ENCODE measurements at regions not wholly inside any gene's neighbourhood (a gene's known extent, or its start where the extent isn't known, plus 50 kb on each side); places are given as distances from the start of the nearest gene placed in this dataset.

DNA sequence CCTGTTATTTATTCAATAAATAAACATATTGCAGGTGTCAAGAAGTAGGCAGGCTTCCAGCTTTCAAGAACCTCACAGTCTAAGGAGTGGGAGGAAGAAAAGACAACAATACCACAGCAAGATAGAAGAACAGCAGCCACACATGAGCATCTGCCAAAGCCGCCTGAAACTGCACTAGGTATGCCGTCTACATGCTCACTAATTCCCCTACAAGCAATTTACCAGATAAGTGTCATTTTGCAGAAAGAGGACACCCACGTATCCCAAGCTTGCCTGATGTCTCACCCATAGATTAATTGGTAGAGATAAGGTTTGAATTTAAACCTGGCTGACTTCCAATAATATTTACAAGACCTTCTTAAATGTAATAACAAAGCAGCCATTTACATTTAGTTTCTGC, 439.4 kb upstream of the CPEB2 start:
- DNase-seq (ENCODE audit: low read depth) = no peak

DNA sequence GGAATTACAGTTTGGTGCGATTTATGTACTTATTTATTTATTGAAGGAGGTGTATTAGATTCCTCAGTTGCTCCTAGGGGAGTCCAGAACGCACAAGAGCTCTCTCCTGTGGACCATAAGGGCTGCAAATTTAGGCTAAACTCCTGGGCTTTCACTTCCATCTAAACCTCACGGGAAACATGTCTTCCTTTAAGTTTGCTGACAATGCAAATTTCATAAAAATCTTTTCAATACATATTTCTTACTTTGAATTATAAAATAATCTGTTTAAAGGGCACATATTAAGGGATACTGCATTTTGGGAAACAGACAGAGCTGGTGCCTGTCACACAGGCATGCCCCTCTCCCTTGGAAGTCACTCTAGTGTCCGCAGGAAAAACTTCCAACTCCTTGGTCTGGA, 438.0 kb upstream of the CPEB2 start:
- DNase-seq (ENCODE audit: low read depth) = no peak

DNA sequence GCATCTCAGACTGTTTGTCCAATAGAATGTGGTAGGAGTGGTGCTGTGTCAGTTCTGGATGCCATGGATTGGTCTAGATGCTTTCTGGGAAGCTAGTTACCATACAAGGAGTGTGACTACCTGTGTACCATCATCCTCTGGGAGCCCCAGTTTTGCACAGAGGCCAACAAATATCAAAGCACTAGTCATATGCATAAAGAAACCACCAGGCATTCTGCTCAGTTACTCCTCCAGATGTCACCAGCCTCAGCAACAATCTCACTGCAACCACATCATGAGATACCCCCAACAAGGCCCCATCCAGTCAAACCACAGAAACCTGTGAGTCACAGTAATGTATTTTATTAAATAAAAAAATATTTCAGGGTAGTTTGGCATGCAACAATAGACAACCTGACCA, 435.8 kb upstream of the CPEB2 start:
- no peak for DNase-seq (ENCODE audit: low read depth)

- peak; percentile 11 for DNase-seq (ENCODE audit: low read depth)
These were observed 433.9 kb upstream of the CPEB2 start for GRCh38 chr4:14568351-14568750.

GRCh38 chr4:14575289-14575688, 427.0 kb upstream of the CPEB2 start:
- no peak for DNase-seq (ENCODE audit: low read depth)

DNA sequence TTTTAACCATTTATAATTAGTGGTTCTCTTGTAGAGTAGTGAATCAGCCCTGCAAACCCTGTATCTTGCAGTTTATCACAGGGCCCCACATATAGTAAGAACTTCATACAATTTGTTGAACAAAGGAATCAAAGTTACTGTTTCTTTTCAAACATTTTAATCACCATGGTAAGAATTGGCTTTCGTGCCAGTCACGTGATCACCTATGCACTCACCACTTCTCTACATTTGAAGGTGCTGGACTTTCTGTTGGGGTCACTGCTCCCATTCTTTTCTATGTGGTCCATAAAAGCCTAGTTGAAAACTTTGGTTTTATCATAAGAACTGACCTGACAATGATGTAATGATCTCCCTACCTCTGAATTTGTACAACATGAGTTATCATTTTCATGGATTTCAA, 426.4 kb upstream of the CPEB2 start:
- no peak for DNase-seq (ENCODE audit: low read depth)

DNA sequence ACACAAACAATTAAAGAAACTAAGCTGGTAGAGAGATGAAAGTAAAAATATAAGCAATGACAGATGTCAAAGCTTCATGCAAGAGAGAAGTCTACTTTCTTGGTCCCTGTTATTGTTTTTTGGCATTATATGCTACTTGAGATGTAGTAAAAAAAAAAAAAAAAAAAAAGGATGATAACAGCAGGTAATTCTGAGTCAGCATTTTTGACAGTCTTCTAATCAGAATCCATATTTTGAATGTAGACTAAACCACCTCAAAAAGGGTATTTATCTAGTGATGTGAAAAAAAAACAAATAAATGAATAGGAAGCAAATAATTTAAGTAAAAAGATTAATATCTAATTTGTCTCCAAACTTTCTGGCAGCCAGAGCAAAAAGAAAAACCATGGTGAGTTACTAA, 422.2 kb upstream of the CPEB2 start:
- no peak for DNase-seq (ENCODE audit: low read depth)

DNA sequence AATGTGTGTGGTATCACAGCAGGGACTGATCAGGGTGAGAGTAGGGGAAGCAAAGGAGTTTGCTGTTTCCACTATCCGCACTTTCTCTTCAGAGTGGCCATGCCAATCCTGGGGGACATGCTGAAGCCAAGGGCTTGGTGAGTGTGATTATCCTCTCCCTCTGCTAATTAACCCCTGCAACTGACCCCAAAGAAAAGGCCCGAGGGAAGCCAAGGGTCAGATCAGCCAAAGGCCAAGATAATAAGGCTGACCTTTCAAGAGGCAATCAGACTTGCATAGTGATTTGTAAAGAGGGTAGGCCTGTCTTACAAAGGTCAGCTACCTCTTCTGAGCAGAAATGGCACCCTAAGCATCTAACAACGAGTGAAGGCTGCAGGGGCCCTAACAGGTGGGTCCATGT, 420.5 kb upstream of the CPEB2 start:
- DNase-seq (ENCODE audit: low read depth) = no peak

- no peak for DNase-seq (ENCODE audit: low read depth)
These were observed 419.6 kb upstream of the CPEB2 start for GRCh38 chr4:14582677-14583076.

GRCh38 chr4:14583331-14583730, 418.9 kb upstream of the CPEB2 start:
- DNase-seq (ENCODE audit: low read depth) = no peak

DNA sequence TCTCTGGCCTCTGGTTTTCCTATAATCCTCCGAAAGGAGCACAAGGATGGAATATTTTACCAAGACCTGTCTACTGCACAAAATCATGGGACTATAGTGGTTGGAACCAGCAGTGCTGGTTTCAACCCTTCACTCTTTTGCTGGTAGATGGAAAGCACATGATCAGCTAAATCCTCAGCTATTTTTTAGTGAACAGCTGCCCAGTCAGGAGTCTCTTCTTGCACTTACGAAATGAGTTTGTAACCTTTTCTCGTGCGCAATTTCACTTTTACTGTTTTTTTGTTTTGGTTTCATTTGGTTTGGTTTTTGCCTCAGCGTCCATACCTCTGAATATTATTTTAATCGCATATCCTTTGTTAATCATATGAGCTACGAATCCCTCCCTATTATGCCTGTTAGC, 418.5 kb upstream of the CPEB2 start:
- DNase-seq (ENCODE audit: low read depth) = no peak

DNA sequence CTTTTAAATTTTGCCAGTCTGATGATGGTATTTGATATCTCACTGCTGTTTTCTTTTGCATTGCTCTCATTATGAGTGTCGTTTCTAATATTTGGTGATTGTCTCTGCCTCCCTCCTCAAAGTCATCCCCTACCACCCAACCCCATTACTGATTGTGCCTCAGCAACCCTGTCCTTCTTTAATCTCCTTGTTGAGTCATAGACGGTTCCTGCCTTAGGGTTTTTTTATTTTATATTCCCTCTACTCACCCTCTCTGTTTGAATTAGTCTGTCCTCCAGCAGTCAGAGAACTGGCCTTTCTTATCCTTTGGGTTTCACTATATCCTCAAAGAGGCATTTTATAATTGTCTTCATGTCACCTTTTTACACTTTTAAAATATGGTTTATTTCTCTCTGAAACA, 409.3 kb upstream of the CPEB2 start:
- no peak for DNase-seq (ENCODE audit: low read depth)

DNA sequence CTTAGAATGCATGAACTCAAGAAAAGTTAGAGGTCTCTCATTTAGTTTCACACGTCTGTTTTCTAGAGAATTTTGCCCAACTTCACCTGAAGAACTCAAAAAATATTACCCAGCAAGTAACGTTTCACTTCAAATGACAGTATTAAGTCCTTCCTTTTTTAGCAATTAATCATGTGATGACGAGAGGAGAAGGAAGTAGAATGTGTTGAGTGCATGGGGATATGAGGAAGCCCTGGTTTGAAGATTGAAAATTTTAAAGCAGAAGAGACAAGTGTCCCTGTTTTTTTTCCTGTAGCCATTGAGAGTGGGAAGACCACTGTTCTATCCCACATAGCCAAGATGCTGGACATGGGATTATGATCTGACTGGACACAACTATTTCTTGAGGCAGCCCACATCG, 406.3 kb upstream of the CPEB2 start:
- DNase-seq (ENCODE audit: low read depth) = no peak

DNA sequence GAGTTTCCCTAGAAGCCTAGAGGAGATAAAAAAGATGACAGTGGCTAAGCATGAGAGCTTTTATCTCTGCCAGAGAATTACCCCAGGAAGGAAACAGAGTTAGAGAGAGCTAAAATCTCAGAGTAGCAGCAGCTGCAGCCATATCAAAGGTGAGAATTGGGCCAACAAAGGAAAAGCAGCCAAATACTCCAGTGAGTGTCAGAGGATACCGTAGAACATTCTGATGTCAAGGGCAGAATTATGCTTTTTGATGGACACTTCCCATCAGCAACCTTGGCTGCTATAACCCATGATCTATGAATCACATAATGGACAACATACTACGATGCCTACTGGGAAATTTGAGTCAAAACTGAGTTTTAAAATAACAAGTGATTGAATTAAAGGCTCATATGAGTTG, 405.8 kb upstream of the CPEB2 start:
- DNase-seq (ENCODE audit: low read depth) = no peak

- no peak for DNase-seq (ENCODE audit: low read depth)
These were observed 405.4 kb upstream of the CPEB2 start for GRCh38 chr4:14596904-14597303.

GRCh38 chr4:14602206-14602605, 400.1 kb upstream of the CPEB2 start:
- no peak for DNase-seq (ENCODE audit: low read depth)

DNA sequence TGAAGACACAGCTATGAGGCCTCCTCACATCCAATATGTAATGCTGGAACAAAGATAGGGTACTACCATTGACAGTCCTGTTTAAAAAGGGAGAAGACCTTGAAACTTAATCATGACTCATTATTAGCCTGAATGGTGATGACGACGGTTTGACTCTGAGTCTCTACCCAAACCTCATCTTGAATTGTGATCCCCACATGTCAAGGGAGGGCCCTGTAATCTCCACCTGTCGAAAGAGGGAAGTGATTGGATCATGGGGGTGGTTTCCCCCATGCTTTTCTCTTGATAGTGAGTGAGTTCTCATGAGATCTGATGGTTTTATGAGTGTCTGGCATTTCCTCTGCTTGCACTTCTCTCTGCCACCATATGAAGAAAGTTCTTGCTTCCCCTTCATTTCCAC, 395.3 kb upstream of the CPEB2 start:
- no peak for DNase-seq (ENCODE audit: low read depth)

DNA sequence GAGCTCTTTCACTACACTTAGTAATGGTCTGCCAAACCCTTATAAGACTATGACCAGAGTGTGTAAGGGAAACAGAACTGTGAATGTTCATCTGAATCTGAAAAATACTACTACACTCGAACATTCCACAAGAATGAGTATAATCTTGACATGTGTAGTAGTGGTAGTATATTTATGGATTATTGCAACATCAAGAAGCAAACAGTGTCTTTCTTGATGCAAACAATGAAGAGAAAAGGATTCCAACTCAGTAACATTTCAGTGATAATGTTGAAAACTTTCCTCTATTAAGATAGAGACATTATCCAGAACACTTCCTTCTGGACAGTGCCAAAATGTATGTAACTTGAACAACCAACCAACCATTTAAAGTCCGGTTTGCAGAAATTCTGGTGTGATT, 394.7 kb upstream of the CPEB2 start:
- no peak for DNase-seq (ENCODE audit: low read depth)

DNA sequence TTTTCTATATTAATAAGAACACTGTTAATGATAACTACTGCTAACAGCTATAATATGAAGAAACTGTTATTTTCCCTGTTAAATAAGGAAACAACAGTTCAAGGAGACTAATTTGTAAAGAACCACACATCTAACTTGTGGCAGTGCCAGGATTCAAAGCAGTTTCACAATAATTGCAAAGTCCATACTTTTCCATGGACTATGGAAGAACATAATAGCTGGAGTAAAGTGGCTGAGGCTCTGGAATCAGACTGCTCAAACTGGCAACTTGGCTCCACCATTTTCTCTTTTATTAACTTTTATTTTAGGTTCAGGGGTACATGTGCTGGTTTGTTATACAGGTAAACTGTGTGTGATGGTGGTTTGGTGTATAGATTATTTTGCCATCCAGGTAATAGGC, 393.7 kb upstream of the CPEB2 start:
- no peak for DNase-seq (ENCODE audit: low read depth)

- no peak for DNase-seq (ENCODE audit: low read depth)
These were observed 387.4 kb upstream of the CPEB2 start for GRCh38 chr4:14614840-14615239.

GRCh38 chr4:14615671-14616070, 386.6 kb upstream of the CPEB2 start:
- DNase-seq (ENCODE audit: low read depth) = no peak

DNA sequence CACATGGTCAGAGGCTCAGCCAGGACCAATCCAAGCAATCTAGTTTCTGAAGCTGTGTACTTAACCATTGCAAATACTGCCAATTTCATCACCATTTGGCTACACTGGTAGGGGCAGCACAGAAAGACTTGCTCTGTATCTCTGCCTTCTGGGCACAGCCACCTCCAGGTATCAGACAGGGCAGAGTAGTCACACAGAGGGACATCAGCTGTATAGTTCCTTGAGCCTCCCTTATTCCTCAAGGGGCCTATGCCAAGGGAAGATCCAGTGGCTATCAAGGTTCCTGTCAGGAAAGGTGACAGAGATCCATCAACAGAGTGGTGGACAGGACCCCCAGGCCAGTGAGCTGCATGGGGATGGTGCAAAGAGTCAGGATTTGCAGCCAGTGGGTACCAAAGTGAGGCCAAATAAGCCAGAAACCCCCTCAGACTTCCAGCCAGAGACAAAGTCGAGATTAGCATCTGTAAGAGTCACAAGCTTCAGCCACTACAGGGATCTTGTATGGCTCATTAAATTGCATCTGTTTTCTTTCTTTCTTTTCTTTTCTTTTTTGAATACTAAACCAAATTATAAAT, 381.6 kb upstream of the CPEB2 start:
- DNase-seq (ENCODE audit: low read depth) = no peak

DNA sequence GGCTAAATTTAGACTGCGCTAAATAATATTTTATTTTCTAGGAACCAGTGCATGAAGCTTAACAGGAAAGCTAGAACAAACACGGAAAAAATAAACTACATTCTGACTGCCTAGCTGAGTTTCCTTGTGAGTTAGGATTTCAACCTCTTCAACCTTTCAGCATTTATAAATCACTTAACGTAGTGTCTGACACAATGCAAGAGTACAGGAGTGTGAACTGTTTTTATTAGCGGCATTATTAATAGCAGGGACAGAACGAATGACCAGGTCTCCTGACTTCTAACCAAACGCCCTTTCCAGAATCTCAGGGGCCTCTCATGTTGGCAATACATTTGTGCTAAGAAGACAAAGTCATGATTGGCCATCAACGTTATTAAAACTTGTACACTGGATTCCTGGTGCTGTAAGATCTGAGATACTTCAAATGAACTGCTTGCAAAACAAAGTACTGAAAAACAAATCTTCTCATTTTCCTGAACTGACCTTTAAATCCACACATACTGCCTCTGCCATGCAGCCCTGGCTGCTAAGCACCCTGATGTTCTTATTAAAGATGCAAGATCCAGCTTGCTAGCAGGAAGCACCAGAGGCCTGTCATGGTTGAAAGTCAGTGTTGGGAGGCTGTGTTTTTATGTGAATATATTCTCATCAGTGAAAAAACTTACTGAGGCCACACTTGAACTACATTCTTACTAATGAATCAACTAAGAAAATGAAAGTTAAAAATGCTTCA, 380.4 kb upstream of the CPEB2 start:
- no peak for DNase-seq (ENCODE audit: low read depth)

DNA sequence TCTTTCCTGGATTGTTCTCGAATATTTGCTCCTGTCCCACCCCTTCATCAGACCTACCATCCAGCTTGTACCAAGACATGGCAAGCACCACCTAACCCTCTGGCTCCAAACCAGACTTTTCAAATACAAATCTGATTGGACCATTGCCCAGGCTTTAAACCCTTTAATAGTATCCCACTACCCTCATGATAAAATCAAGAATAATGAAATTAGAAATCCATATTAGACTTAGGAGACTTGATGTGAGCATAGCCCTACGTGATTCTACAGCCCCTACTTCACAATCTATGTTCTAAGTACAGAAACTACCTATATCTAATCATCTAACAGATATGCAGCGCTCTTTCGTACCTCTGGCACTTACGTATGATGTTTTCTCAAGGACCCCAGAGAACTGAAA, 375.2 kb upstream of the CPEB2 start:
- DNase-seq (ENCODE audit: low read depth) = no peak

All from EH (cell line).